GM10266 (cell line): ENCODE measurements at regions not wholly inside any gene's neighbourhood (a gene's known extent, or its start where the extent isn't known, plus 50 kb on each side); places are given as distances from the start of the nearest gene placed in this dataset.

ENCODE experiments used
- DNase-seq: peaks from one replicate; pipeline ENCODE4 v3.0.0; 2012; ENCODE audit errors: extremely low spot score
- TF ChIP-seq, protein P1 (sequence below): IDR thresholded peaks from 2 replicates; pipeline ENCODE4 v1.5.1; 2012; ENCODE audit warnings: mild to moderate bottlenecking, low read depth; ENCODE audit not compliant: control insufficient read depth, insufficient read depth; ENCODE audit errors: missing control alignments

DNA sequence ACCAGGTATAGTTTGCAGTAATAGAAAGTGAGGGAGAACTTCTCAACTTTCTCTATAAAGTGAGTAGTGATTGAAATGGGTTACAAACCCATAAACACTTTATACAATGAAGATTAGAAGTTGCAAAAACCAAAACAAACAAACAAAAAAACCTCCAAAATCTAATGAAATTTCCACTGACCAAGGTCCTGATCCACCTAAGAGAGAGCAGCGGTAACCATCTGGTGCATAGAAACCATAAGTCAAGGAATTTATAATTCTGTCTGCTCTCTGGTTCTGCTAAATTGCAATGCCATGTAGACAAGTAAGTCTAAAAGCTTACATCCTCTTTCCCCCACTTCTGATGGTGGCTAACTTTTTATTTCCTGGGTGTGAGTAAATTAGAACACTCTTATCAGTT is 463.4 kb downstream of the EFNB2 start:
- TF ChIP-seq, protein P1, sequence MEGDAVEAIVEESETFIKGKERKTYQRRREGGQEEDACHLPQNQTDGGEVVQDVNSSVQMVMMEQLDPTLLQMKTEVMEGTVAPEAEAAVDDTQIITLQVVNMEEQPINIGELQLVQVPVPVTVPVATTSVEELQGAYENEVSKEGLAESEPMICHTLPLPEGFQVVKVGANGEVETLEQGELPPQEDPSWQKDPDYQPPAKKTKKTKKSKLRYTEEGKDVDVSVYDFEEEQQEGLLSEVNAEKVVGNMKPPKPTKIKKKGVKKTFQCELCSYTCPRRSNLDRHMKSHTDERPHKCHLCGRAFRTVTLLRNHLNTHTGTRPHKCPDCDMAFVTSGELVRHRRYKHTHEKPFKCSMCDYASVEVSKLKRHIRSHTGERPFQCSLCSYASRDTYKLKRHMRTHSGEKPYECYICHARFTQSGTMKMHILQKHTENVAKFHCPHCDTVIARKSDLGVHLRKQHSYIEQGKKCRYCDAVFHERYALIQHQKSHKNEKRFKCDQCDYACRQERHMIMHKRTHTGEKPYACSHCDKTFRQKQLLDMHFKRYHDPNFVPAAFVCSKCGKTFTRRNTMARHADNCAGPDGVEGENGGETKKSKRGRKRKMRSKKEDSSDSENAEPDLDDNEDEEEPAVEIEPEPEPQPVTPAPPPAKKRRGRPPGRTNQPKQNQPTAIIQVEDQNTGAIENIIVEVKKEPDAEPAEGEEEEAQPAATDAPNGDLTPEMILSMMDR: no peak
- DNase-seq: no peak

DNA sequence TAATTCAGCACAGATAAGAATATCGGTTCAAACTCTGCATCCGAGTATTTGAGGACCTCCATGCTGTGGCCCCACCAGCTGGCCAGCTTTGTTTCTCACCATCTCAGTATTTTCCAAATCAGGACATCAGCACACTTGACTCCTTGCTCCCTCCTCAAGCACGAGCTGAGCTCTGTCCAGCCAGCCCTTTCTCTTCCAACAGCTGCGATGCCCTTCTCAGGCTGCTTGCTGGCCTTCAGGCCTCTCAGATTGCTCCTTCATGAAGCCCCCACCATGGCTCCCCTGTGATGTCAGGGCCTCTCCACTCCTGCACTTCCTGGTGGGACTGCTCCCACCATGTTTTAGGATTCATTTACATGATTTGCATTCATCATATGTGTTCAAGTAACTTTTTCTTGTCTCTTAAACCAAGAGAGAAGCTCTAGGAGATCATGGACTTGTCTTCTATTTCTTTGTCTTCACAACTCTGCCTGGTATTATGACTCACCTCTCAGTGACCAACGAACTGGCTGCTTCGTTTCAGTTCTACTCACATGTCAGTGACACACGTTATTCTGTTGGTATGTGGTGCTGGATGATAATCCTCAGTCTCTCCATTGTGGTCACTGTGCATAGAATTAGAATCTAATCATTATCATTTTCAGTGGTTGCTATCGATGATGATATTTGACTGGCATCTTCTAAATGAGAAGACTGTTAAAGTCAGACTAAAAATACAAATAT is 471.7 kb downstream of the EFNB2 start:
- no peak for DNase-seq
- TF ChIP-seq, protein P1: no peak

DNA sequence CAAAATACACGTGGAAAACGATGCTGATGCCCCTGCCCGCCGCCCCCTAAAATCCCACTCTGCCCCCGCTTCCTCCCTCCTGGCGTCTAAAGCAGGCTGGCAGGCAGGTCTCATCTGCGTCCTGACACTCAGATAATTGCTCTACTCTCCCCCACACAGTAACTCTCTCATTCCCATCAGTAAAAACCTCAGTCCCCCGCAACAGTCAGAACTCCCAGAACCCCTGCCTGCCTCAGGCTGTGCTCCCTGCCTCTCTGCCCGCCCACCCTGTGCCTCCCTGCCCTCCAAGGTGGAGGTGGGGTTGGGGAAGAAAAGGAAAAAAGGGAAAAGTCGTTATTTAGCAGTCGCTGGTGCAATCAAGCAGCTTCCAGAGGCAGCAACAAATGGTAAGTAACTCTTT is 473.7 kb downstream of the EFNB2 start:
- TF ChIP-seq, protein P1: no peak
- no peak for DNase-seq

DNA sequence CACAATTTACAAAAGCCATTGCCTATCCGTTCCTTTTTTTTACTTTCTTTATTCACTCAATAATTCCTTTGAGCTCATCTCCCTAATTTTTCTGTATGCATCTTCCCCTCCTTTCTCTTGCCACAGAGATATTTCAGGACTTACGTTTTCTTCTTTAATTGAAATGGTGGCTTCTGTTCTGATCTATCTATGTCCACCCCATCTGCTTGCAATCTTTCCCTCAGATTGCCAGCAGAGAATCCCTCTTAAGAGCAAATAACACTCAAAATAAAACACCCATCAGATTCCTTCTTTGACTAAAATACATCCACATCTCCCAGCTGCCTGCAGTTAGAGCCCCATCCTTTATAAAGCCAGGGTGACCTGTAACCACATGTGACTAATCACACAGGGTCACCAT is 478.6 kb downstream of the EFNB2 start:
- DNase-seq: no peak
- TF ChIP-seq, protein P1: no peak

DNA sequence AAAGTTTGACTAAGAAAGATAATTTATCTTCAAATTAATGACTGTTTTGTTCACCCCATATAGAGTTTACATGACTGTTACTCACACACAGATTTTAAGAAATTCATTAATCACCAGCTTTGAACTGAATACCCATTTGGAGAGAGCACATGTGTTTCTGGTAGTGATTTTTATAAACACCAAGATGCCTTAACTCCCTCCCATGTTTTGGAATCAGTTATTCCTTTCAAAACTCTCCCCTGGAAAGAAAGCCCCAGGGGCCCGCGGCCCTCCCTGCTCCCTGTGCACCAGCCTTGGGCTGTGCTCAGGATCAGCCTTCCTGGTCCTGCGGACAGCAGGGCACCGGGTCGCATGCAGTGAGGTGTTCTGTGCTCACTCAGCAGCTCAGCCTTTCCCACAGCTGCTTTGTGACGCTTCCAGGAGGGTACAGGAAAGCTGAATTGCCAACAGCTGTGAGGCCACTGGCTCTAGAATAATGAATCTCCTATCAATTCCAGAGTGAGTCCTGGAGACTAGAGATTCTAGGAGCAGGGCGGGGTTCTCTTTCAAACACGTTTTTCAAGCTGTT is 483.2 kb downstream of the EFNB2 start:
- TF ChIP-seq, protein P1: no peak
- no peak for DNase-seq

DNA sequence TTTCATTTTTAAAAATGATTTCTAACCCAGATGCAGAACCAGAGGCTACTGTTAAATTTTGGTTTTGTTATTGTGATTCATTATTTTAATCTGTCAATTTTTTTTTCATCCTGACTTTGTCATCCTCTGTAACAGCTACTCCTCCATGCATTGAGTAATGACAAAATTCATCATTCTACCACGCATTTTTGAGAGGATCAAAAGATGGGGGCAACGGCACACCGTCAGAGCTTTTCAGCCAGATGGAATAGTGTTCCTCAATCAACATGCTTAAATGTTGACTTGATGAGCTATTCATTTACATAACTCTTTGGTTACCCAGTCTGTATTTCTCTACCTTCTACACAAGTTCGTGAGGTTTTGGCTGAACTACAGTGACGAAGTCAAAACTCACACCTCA is 486.3 kb downstream of the EFNB2 start:
- TF ChIP-seq, protein P1: no peak
- no peak for DNase-seq

DNA sequence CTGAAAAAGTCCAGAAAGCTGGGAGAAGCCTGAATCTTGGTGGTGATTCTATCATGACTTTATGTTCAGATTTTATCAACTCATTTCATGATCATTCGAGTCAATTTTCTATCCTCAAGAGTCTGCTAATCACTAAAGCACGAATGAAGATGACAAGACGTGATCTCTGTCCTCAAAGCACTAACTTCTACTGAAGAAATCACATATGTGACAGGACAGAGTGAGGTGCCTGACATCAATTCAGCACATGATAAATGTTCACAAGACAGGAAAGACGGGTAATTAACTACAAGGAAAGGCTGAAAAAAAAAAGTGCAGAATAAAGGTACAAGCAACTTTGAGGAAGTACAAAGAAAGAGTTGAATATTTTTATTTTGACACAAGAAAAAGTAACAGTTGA is 487.1 kb downstream of the EFNB2 start:
- TF ChIP-seq, protein P1: no peak
- DNase-seq: no peak
